OCI-LY3 (cell line): ENCODE measurements at regions not wholly inside any gene's neighbourhood (a gene's known extent, or its start where the extent isn't known, plus 50 kb on each side); places are given as distances from the start of the nearest gene placed in this dataset.

Experiments
- EZH2phosphoT487 ChIP-seq: fragments of 200-600 bp; shearing (Covaris generic); IDR thresholded peaks from 2 replicates; pipeline ENCODE4 v1.6.1; 2018; ENCODE audit warnings: antibody characterized with exemption, mixed run types, low read depth
- TF ChIP-seq, protein P1 (sequence below): fragments of 200-600, 300-600 bp; sonication (generic); IDR thresholded peaks from 2 replicates; pipeline ENCODE4 v1.5.1; 2014; ENCODE audit warnings: antibody characterized with exemption, low read length, low read depth

- TF ChIP-seq, protein P1, sequence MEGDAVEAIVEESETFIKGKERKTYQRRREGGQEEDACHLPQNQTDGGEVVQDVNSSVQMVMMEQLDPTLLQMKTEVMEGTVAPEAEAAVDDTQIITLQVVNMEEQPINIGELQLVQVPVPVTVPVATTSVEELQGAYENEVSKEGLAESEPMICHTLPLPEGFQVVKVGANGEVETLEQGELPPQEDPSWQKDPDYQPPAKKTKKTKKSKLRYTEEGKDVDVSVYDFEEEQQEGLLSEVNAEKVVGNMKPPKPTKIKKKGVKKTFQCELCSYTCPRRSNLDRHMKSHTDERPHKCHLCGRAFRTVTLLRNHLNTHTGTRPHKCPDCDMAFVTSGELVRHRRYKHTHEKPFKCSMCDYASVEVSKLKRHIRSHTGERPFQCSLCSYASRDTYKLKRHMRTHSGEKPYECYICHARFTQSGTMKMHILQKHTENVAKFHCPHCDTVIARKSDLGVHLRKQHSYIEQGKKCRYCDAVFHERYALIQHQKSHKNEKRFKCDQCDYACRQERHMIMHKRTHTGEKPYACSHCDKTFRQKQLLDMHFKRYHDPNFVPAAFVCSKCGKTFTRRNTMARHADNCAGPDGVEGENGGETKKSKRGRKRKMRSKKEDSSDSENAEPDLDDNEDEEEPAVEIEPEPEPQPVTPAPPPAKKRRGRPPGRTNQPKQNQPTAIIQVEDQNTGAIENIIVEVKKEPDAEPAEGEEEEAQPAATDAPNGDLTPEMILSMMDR, result no peak
- no peak for TF ChIP-seq EZH2phosphoT487
Measured at GRCh38 chr6:1558388-1558787, 51.3 kb upstream of the FOXC1 start.
